Peyer's patch (tissue), 4 donors: ENCODE measurements at regions not wholly inside any gene's neighbourhood (a gene's known extent, or its start where the extent isn't known, plus 50 kb on each side); places are given as distances from the start of the nearest gene placed in this dataset.

Source experiments
- DNase-seq, 3 donors: peaks; one replicate each; pipeline ENCODE4 v3.0.0-alpha.2; 2017 to 2019
- H3K27ac ChIP-seq, 4 donors: fragments of 200-600 bp; sonication (generic); one replicate each; pipeline ENCODE4 v1.5.1; 2016 to 2019
- H3K27me3 ChIP-seq, 2 donors: fragments of 200-600 bp; sonication (generic); one replicate each; pipeline ENCODE4 v1.5.1; 2019
- H3K36me3 ChIP-seq, 3 donors: fragments of 200-600 bp; sonication (generic); one replicate each; pipeline ENCODE4 v1.5.1; 2016 to 2019
- H3K4me1 ChIP-seq, 4 donors: fragments of 200-600 bp; sonication (generic); one replicate each; pipeline ENCODE4 v1.5.1; 2016 to 2019
- H3K4me3 ChIP-seq, 4 donors: fragments of 200-600 bp; sonication (generic); 1 replicate in 3 of 4; 2 replicates in 1 of 4; pipeline ENCODE4 v1.5.1; 2016 to 2019; ENCODE audit warnings: mild to moderate bottlenecking in 1 of 4
- H3K9me3 ChIP-seq, 4 donors: fragments of 200-600 bp; sonication (generic); one replicate each; pipeline ENCODE4 v1.5.1; 2016 to 2019; ENCODE audit warnings: mild to moderate bottlenecking in 1 of 4
- CTCF ChIP-seq, 6 experiments: fragments of 450-650 bp in 4 of 6; fragments of 200-600 bp in 2 of 6; sonication (generic) in 1 of 6; IDR thresholded peaks; one replicate each; pipeline ENCODE4 v1.5.1; 2017 to 2019; ENCODE audit warnings: antibody characterized with exemption in 6 of 6, mild to moderate bottlenecking in 3 of 6, moderate library complexity in 1 of 6
- POLR2A ChIP-seq, 2 donors: fragments of 450-650 bp; IDR thresholded peaks; one replicate each; pipeline ENCODE4 v1.5.1; 2017; ENCODE audit warnings: antibody characterized with exemption in 2 of 2, mild to moderate bottlenecking in 2 of 2, moderate library complexity in 2 of 2

- Histone ChIP-seq H3K4me3 (no peak overlapping the region), H3K9me3 (no peaks in the 10 kb centered on the region), H3K36me3 (no peaks in the 10 kb centered on the region), H3K4me1 (no peaks in the 10 kb centered on the region), H3K27me3 (no peaks in the 10 kb centered on the region), H3K27ac (no peak overlapping the region)
- TF ChIP-seq POLR2A (IDR thresholded peaks at IDR 0.05) (no peak), CTCF (IDR thresholded peaks at IDR 0.05) (no peak)
- no peak for DNase-seq
Observed at GRCh38 chr2:47254464-47254863, 78.2 kb upstream of the CALM2 start.

- Histone ChIP-seq H3K27me3 (no peaks in the 10 kb centered on the region), H3K36me3 (no peaks in the 10 kb centered on the region), H3K9me3 (no peaks in the 10 kb centered on the region), H3K27ac (no peak overlapping the region), H3K4me1 (no peaks in the 10 kb centered on the region), H3K4me3 (no peak overlapping the region)
- DNase-seq, result no peak
- no peak for TF ChIP-seq CTCF (IDR thresholded peaks at IDR 0.05)
- TF ChIP-seq POLR2A (IDR thresholded peaks at IDR 0.05), result no peak
Observed at GRCh38 chr2:47253447-47253846, 77.1 kb upstream of the CALM2 start.

GRCh38 chr2:47251404-47251675 lies 75.0 kb upstream of the CALM2 start:
- H3K27ac ChIP-seq, result no peak overlapping the region
- H3K9me3 ChIP-seq, result no peaks in the 10 kb centered on the region
- no peak for DNase-seq
- no peaks in the 10 kb centered on the region for H3K27me3 ChIP-seq
- no peak overlapping the region for H3K4me3 ChIP-seq
- no peak for TF ChIP-seq POLR2A (IDR thresholded peaks at IDR 0.05)
- no peak for TF ChIP-seq CTCF (IDR thresholded peaks at IDR 0.05)
- H3K36me3 ChIP-seq, result no peaks in the 10 kb centered on the region
- no peaks in the 10 kb centered on the region for H3K4me1 ChIP-seq

DNA sequence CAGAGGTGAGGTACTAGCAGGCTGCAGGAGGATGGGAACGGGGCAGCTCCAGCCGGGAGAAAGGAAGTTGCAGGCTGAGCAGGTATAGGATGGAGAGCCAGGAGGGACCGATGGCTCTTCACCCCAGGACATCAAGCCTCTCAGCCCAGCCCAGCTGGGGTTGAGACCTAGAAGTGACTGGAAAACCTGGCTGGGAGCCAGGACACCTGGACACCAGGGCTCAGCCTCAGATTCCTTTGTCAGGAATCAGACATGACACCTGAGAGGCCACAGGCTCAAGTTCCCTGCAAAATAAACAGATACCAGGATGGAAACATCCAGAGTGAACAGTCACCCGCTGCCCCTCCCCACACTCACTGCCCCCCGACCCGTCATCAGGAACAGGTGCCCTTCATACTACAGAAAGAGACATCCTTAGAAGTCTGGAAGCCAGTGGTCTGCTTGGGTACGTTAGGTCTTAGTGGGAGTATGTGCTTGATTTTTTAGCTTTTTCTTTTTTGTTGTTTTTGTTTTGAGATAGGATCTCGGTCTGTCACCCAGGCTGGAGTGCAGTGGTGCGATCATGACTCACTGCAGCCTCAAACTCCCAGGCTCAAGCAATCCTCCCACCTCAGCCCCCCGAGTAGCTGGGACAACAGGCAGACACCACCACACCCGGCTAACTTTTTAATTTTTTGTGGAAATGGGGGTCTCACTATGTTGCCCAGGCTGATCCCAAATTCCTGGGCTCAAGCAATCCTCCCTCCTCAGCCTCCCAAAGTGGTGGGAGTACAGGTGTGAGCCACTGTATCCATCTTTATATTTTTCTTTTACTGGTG lies 74.5 kb upstream of the CALM2 start:
- TF ChIP-seq CTCF (IDR thresholded peaks at IDR 0.05), result no peak
- TF ChIP-seq POLR2A (IDR thresholded peaks at IDR 0.05), result no peak
- H3K4me1 ChIP-seq, result no peaks in the 10 kb centered on the region
- H3K27ac ChIP-seq, result no peak overlapping the region
- H3K9me3 ChIP-seq, result no peaks in the 10 kb centered on the region
- H3K4me3 ChIP-seq, result no peak overlapping the region
- H3K36me3 ChIP-seq, result no peaks in the 10 kb centered on the region
- no peaks in the 10 kb centered on the region for H3K27me3 ChIP-seq
- DNase-seq, result no peak

DNA sequence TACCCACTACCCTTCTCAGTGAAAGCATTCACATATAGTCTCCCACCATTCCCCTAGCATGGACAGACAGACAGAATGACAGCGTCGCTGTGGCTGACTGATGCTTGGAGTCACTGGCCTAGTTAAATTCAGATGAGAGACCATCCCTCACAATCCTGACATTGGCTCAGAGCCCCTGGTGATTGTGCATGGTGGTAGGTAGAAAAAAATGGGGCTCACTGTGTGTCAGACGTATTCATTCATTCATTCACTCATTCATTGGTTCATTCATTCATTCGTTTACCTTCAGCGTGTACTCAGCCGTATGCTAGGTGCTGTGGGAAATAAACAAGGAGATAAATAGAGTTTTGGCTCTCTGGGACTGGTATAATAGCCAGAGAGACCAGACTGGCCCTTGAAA lies 73.6 kb upstream of the CALM2 start:
- Histone ChIP-seq H3K4me3 (no peak overlapping the region), H3K4me1 (no peaks in the 10 kb centered on the region), H3K9me3 (no peaks in the 10 kb centered on the region), H3K36me3 (no peaks in the 10 kb centered on the region), H3K27ac (no peak overlapping the region), H3K27me3 (no peaks in the 10 kb centered on the region)
- TF ChIP-seq CTCF (IDR thresholded peaks at IDR 0.05) (no peak), POLR2A (IDR thresholded peaks at IDR 0.05) (no peak)
- DNase-seq, result no peak
